ENCODE measurements at regions not wholly inside any gene's neighbourhood (a gene's known extent, or its start where the extent isn't known, plus 50 kb on each side); places are given as distances from the start of the nearest gene placed in this dataset.

DNA sequence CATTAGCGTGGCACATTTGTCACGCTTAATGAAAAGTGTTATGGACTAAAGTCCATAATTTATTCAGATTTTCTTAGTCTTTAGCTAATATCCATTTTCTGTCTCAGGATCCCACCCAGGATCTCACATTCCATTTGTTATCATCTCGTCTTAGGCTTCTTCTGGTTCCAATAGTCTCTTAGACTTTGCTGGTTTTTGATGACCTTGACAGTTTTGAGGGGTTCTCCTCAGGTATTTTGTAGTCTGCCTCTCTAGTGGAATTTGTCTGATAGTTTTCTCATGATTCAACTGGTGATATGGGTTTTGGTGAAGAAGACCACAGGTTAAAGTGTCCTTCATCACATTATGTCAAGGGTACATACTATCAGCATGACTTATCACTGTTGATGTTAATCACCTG lies 66.0 kb upstream of the GPR26 start:
- H3K36me3 ChIP-seq (ENCODE audit: insufficient read depth in 1 of 2, low read depth in 1 of 2): no peaks in the 10 kb centered on the region
- H3K4me1 ChIP-seq: no peaks in the 10 kb centered on the region
- ATAC-seq: no peak
- intact Hi-C loops (cut with DNase I): no loop called here
- no peaks in the 10 kb centered on the region for H3K27me3 ChIP-seq (ENCODE audit: insufficient read depth in 3 of 3, low read length in 2 of 3)
- H3K27ac ChIP-seq: no peak overlapping the region
- DNase-seq: no peak
- 73 to 79% (median 76%) methylated on average over 3 of the region's 3 CpGs for WGBS, 3 donors
- peaks cover 7% of the 10 kb centered on the region for H3K9me3 ChIP-seq
- no peak overlapping the region for H3K4me3 ChIP-seq
- TF ChIP-seq, protein P1, sequence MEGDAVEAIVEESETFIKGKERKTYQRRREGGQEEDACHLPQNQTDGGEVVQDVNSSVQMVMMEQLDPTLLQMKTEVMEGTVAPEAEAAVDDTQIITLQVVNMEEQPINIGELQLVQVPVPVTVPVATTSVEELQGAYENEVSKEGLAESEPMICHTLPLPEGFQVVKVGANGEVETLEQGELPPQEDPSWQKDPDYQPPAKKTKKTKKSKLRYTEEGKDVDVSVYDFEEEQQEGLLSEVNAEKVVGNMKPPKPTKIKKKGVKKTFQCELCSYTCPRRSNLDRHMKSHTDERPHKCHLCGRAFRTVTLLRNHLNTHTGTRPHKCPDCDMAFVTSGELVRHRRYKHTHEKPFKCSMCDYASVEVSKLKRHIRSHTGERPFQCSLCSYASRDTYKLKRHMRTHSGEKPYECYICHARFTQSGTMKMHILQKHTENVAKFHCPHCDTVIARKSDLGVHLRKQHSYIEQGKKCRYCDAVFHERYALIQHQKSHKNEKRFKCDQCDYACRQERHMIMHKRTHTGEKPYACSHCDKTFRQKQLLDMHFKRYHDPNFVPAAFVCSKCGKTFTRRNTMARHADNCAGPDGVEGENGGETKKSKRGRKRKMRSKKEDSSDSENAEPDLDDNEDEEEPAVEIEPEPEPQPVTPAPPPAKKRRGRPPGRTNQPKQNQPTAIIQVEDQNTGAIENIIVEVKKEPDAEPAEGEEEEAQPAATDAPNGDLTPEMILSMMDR (IDR thresholded peaks at IDR 0.05): no peak

DNA sequence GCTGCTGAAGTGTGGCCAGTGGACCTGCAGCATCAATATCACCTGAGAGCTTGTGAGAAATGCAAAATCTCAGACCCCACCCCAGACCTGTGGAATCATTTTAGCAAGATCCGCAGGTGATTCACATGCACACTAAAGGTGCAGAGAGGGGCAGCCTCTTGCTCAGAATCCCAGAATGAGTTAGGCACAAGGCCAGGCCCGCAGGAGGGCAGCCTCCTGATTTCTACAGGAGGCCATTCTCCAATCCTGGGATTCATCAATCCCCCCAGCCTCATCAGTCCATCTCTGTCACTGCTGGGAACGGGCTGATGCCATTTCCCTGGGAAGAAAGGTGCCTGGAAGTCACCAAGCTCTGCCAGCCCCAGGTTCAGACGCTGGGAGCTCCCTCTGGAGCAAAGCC lies 63.0 kb upstream of the GPR26 start:
- WGBS, 3 donors: 48 to 52% (median 50%) methylated on average over 4 of the region's 4 CpGs
- DNase-seq: no peak
- peaks cover 0 to 10% (median 4%) of the 10 kb centered on the region in 3 donors for H3K27me3 ChIP-seq (ENCODE audit: insufficient read depth in 3 of 3, low read length in 2 of 3)

DNA sequence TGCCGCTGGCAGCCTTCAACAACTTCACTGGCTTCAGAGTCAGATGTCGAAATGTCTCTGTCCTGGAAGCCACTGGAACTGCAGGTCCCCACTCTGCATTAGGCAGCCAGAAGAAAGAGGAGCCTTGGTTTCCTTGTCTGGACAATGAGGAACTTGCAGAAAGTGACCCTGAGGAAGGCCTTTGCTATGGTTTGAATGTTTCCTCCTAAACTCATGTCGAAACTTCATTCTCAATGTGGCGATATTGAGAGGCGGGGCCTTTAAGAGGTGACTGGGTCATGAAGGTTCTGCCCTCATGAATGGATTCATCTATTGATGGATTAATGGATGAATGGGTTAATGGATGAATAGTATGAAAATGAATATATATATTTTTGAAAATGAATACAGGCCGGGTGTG lies 61.6 kb upstream of the GPR26 start:
- H3K4me1 ChIP-seq: no peaks in the 10 kb centered on the region
- peaks cover 7% of the 10 kb centered on the region for H3K9me3 ChIP-seq
- no peaks in the 10 kb centered on the region for H3K36me3 ChIP-seq (ENCODE audit: insufficient read depth in 1 of 2, low read depth in 1 of 2)
- intact Hi-C loops (cut with DNase I): no loop called here
- WGBS, 3 donors: 64 to 88% (median 71%) methylated on average over 6 of the region's 6 CpGs
- ATAC-seq: no peak
- H3K4me3 ChIP-seq: no peak overlapping the region
- peaks cover 0 to 14% (median 4%) of the 10 kb centered on the region in 3 donors for H3K27me3 ChIP-seq (ENCODE audit: insufficient read depth in 3 of 3, low read length in 2 of 3)
- TF ChIP-seq, protein P1 (IDR thresholded peaks at IDR 0.05): no peak
- no peak for DNase-seq
- no peak overlapping the region for H3K27ac ChIP-seq

More for the DNA sequence above, 63.0 kb upstream of the GPR26 start:
- no peak for ATAC-seq
- Histone ChIP-seq H3K4me1 (no peaks in the 10 kb centered on the region), H3K4me3 (no peak overlapping the region), H3K9me3 (peaks cover 7% of the 10 kb centered on the region), H3K36me3 (ENCODE audit: insufficient read depth in 1 of 2, low read depth in 1 of 2) (no peaks in the 10 kb centered on the region), H3K27ac (no peak overlapping the region)
- intact Hi-C loops (cut with DNase I): no loop called here
- TF ChIP-seq, protein P1 (IDR thresholded peaks at IDR 0.05): no peak

DNA sequence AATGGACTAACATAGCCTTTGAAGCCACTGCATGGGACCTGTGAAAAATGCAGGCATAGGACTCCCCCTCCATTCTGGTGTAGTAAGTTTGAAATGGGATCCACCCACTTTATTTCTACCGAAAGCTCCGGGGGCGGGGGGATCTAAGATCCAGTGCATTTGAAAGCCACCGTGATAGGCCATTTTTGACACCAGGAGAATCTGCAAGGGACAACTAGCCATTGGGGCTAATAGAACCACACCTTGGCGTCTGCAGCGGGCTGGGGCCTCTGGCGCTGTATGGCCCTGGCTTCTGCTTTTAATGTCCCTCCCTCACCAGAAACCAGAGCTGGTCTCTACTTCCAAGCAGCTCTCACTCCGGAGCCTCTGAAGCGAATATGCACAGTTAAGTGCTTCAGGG lies 60.1 kb upstream of the GPR26 start:
- Histone ChIP-seq H3K4me1 (no peaks in the 10 kb centered on the region), H3K27me3 (ENCODE audit: insufficient read depth in 3 of 3, low read length in 2 of 3) (peaks cover 0 to 14% (median 4%) of the 10 kb centered on the region in 3 donors), H3K27ac (no peak overlapping the region), H3K36me3 (ENCODE audit: insufficient read depth in 1 of 2, low read depth in 1 of 2) (no peaks in the 10 kb centered on the region), H3K4me3 (no peak overlapping the region), H3K9me3 (peaks cover 6% of the 10 kb centered on the region)
- DNase-seq: no peak
- intact Hi-C loops (cut with DNase I): no loop called here
- no peak for ATAC-seq
- TF ChIP-seq, protein P1 (IDR thresholded peaks at IDR 0.05): no peak
- WGBS, 3 donors: 72 to 78% (median 77%) methylated on average over 9 of the region's 9 CpGs

DNA sequence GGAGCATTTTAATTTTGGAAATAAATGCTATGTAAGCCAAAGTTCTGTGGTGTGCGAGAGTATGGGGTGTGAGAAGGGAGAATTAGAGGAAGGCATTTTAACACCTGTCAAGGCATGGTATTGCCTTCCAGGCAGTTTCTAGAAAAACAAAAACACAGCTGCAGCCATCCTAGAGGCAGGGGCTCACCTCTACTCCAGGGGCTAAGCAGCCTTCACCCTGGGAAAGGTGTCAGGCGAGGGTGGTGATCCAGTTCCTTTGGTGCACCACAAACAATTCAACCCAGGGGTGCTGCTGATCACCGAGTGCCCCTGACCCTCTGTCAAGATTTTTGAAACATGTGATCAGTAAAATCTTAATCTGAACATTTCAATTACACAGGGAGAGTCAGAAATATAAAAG lies 59.2 kb upstream of the GPR26 start:
- H3K4me3 ChIP-seq: no peak overlapping the region
- H3K4me1 ChIP-seq: no peaks in the 10 kb centered on the region
- 12 to 27% (median 21%) methylated on average over 3 of the region's 3 CpGs for WGBS, 3 donors
- TF ChIP-seq, protein P1 (IDR thresholded peaks at IDR 0.05): no peak
- no peaks in the 10 kb centered on the region for H3K9me3 ChIP-seq
- intact Hi-C loops (cut with DNase I): no loop called here
- no peak for DNase-seq
- H3K36me3 ChIP-seq (ENCODE audit: insufficient read depth in 1 of 2, low read depth in 1 of 2): no peaks in the 10 kb centered on the region
- H3K27me3 ChIP-seq (ENCODE audit: insufficient read depth in 3 of 3, low read length in 2 of 3): peaks cover 0 to 14% (median 4%) of the 10 kb centered on the region in 3 donors
- ATAC-seq: no peak
- no peak overlapping the region for H3K27ac ChIP-seq
